NB4 (cell line): ENCODE measurements at regions not wholly inside any gene's neighbourhood (a gene's known extent, or its start where the extent isn't known, plus 50 kb on each side); places are given as distances from the start of the nearest gene placed in this dataset.

ENCODE experiments used
- CTCF ChIP-seq: IDR thresholded peaks from one replicate; pipeline ENCODE4 v1.5.1; 2012; ENCODE audit warnings: low read depth, low read length
- MAX ChIP-seq: IDR thresholded peaks from 2 replicates; pipeline ENCODE4 v1.6.1; 2011; ENCODE audit warnings: low read depth, low read length
- MYC ChIP-seq: IDR thresholded peaks from 2 replicates; pipeline ENCODE4 v1.6.1; 2011; ENCODE audit warnings: low read depth, low read length
- POLR2A ChIP-seq: IDR thresholded peaks from 2 replicates; pipeline ENCODE4 v1.6.1; 2011; ENCODE audit warnings: mild to moderate bottlenecking; ENCODE audit not compliant: insufficient read length; ENCODE audit errors: extremely low read depth

GRCh38 chr9:79240774-79241173 lies 331.0 kb upstream of the TLE4 start:
- no peak for TF ChIP-seq MAX
- no peak for TF ChIP-seq CTCF
- TF ChIP-seq POLR2A, result no peak
- no peak for TF ChIP-seq MYC
